HK-2 (cell line): ENCODE measurements at regions not wholly inside any gene's neighbourhood (a gene's known extent, or its start where the extent isn't known, plus 50 kb on each side); places are given as distances from the start of the nearest gene placed in this dataset.

Source experiments
- DNase-seq: peaks from one replicate; pipeline ENCODE4 v3.0.0-alpha.2; 2018; ENCODE audit not compliant: unreplicated experiment

DNA sequence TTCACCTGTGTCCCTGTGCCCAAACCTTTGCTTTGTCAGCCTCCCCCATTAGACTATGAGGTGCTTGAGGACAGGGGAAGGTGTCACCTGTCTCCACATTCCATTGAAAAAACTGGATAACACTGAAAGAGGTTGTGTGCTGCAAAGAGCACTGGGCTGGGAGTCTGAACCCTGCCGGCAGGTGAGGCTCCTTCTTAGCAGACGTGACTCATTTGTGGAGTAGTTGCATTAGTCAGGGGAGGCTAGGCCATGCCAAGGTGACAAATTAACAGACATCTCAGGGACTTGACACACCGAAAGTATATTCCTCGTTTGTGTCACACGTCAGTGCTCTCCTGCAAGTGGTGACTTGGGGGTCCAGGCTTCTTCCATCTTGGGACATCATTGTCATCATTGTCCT lies 95.9 kb upstream of the STX18 start:
- peak; percentile 37 for DNase-seq

DNA sequence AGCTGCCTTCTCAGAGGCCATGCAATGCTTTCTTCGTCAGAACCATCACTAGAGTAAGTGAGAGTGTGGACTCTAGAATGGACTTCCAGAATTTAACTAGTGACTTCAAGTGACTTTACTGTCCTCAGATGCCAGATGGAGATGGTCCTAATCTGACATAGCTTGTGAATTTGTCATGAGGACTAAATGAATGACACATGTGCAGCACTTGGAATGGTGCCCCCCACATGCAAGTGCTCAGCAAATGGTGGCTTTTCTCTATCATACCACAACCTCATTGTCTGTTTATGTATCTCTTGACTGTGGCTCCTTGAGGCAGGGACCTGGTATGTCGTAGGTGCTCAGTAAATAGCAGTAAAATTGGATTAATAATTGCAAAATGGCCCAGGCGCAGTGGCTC lies 91.6 kb upstream of the STX18 start:
- DNase-seq: no peak

DNA sequence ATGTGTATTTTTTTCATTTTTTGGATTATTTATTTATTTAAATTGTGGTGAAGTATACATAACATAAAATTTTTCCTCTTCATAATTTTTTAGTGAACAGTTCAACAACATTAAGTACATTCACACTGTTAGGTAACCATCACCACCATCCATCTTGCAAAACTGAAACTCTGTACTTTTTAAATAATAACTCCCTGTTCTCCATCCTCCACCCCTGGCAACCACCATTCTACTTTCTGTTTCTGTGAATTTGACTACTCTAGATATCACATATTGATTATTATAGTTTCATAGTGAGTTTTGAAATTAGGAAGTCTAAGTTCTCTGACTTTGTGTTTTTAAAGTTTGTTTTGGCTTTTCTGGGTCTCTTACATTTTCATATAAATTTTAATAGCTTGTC lies 89.3 kb upstream of the STX18 start:
- no peak for DNase-seq

DNA sequence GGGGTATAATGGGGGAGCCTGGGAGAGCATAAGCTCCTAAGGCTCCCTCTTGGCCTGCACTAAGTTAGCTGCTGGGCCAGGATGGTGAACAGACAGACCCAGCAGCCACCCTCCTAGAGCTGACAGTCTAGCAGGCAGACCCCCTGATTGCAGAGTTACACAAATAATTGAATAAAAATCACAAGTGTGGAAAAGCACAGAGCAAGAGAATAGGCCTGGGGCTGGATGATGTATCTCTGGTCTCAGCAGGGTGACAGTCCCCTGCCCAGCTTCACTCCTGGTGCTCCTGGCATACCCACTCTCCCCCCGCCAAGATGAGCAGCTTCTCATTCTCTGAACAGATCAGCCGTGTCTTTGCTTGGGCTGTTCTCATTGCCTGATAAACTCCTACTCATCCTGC lies 86.1 kb upstream of the STX18 start:
- no peak for DNase-seq

DNA sequence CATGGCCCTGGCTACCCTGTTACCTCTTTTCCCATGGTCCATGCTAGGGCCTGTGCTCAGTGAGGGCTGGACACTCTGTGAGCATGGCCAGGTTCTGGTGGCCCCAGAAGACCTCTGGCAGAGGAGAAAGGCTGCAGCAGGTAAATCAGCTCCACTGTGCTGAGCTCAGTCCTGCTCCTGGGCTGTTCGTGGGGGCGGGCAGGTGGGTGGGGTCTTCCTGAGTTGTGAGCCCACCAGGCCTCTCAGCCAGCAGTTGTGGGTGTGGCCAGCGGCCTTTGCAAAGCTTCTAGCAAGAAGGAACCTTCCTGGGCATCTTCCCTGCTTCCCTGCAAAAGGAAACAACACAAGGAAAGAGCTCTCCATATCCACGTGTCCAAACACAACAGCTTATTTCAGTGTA lies 85.3 kb upstream of the STX18 start:
- DNase-seq: no peak

DNA sequence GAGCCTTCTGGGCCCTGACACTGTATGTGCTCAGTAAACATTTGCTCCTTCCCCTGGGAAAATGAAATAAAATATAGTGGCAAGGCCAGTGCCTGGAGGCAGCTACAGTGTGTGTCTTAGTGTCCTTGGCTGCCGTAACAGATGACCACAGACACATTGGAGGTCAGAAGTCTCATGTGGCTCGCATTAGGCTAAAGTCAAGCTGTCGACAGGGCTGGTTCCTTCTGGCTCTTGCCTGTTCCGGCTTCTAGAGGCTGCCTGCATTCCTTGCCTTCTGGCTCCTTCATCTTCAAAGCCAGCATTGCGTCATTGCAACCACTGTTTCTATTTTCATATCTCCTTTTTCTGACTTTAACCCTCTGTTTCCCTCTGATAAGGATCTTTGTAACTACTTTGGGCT lies 83.6 kb upstream of the STX18 start:
- no peak for DNase-seq

DNA sequence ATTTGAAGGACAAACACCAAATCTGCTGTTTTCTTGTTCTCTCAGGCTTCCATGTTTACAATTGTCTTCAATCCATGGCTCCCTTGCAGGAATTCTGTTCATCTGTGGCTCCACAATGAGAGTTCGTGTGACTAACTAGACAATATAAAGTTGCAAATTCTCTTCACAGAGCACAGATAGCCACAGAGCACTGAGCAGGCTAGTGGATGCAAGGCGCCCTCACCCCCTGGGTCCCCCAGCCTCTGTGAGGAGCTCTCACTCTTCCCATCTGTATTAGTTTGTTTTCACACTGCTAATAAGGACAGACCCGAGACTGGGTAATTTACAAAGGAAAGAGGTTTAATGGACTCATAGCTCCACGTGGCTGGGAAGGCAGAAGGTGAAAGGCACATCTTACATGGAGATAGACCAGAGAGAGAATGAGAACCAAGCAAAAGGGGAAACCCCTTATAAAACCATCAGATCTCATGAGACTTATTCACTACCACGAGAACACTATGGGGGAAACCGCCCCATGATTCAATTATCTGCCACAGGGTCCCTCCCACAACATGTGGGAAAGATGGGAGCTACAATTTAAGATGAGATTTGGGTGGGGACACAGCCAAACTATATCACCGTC lies 82.5 kb upstream of the STX18 start:
- no peak for DNase-seq

DNA sequence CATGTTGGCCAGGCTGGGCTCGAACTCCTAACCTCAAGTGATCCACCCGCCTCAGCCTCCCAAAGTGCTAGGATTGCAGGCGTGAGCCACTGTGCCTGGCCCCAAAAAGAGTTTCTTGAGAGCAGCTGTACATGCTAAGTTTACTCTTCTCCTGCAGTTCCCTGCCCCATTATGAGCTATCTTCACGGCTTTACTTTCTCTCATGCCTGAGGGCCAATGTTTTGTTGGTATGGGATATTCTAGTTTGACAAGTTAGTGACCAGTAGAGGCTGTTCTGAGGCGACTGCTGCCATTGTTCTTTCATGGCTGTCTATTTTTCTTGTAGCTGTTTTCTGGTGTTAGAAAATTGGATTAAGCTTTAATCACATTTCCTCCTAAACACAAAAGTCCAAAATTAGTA lies 78.0 kb upstream of the STX18 start:
- no peak for DNase-seq

DNA sequence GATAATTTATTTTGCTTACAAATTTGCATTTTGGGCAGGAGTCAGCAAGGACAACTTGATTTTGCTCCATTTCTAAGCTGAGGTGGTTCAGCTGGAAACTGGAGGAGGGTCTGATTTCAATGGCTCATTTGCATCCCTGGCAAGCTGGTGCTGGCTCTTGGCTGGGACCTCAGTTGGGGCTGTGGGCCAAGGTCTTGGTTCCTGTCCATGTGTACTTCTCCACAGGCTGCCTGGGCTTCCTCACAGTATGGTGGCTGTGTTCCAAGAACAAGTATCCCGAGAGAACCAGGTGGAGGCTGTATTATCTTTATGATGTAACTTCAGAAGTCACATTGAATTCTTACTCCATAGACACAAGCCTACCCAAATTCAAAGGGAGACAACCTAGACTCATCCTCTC lies 77.0 kb upstream of the STX18 start:
- DNase-seq: no peak

DNA sequence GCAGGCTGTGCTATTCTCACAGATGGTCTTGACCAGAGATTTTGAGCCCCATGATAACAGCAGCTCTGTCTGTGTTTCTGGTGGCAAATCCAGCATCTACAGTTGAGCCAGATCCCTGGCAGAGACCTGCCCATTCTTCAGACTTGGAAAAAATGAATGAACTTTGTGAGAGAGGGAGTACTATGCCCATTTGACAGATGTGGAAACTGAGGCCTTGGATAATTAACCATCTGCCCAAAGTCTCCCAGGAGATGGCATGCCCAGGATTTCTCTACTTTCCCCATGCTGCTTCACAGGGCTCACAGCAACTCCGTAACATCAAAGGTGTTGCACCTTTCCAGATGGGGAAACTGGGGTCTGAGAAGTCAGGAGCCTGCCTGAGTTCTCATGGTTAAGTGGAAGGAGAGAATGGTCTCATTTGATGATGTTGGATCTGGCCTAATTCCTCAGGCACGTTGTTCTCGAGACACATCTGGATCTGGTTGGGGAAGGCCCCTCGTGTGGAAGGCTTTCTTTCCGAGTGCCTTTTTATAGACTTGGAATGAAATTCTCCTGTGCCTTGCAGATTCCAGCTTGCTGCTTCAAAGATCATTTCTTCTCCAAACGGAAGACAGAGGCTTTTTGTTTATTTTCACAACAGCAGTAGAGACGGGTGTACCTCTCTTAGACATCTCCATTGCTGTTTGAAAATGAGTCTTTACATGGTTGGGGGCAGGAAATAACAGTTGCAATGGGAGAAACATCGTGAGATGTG lies 73.3 kb upstream of the STX18 start:
- DNase-seq: no peak

DNA sequence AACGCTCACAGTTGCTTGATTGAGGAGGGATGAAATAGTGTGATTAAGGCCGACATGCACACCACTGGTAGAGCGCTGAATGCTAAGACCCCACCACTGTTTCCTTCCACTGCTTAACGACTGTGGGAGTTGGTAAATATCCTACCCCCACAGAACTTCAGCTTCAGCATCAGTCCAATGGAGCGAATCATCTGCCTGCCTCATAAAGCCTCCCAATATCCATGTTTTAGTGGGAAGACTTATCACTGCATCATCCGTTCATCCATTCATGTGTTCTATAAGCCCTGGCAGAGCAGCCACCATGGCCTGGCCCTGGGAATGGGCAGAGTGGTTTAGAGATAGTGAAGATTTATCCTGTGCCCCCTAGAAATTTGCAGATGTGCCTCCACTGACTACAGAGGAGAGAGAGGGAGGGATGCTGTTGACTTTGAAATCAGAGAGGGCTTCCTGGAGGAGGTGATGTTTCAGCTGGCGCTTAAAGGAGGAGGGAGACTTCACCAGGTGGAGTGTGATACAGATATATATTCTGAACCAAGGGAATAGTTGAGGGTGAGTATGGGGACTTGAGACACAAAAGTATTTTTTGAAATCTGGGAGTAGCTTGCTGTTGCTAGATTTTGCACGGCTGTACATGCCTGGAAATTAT lies 71.9 kb upstream of the STX18 start:
- DNase-seq: no peak

DNA sequence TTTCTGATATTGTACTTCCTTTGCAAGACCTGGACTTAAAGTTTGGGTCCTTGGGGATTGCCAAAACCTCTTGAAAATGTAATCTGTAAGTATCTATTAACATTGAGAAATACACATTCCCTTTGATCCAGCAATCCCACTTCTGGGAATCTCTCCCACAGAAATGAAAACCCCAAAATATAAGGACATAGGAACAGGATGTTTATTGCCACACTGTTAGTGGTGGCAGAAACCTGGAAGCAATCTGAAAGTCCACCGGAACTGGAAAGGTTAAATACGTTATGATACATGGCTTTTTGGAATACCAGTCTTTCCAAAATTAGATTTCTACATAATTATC lies 71.2 kb upstream of the STX18 start:
- DNase-seq: no peak

DNA sequence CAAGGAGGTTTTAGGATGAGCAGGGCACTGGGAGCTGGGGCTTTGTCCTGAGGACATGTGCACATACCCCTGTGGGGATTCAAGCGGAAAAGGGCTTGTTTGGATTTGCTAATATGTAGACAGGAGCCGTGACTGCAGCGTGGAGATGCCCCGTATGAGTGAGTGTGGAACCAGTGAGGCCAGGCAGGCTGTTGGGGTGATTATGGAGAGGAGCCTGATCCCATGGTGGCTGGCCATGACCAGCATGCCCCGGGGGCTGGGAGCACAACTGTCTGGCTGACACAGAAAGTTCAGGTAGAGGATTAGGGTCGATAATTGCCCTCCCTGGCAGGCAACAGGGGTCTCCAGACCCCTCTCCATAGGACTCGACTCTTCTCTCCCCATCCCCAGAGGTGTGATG lies 68.8 kb upstream of the STX18 start:
- DNase-seq: no peak

DNA sequence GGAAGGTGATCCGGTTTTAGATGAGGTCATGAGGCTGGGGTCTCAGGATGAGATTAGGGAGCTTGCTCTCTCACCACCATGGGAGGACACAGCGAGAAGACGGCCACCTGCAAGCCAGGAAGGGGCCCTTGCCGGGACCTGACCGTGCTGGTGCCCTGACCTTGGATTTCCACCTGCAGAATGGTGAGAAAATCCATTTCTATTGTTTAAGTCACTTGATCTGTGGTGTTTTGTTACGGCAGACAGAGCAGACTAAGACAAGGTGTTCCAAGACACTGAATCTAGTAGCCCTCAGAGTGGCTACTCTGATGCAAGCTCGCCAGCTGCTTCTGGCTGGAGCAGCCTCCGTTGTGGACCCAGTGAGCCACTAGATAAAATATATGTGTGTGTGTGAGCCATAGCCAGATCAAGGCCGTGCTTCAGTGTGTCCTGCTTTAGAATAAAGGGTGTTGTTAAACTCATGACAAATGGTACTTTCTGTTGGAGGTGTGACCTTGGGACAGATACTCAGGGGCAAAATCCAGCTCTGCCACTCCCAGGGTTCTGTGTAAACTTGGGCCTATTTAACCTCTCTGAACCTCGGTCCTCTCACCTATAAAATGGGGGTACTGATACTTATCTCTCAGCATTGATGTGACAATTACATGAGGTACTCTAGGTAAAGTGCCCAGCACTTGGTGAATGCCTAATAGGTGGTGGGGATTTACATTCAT lies 67.9 kb upstream of the STX18 start:
- no peak for DNase-seq

DNA sequence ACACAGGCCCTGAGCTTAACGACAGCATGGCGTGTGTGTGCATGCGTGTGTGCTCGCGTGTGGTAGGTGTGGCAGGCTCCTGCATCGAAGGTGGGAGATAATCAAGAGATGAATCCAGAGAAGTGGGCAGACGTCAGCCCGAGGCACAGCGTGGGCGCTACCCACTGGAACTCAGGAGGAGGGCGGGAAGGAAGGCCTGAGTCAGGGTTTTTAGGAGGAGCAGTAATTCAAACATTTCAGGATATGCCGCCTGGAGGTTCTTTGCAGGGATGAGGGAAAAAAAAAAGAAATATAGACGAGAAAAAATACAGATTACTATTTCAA lies 66.3 kb upstream of the STX18 start:
- DNase-seq: no peak

DNA sequence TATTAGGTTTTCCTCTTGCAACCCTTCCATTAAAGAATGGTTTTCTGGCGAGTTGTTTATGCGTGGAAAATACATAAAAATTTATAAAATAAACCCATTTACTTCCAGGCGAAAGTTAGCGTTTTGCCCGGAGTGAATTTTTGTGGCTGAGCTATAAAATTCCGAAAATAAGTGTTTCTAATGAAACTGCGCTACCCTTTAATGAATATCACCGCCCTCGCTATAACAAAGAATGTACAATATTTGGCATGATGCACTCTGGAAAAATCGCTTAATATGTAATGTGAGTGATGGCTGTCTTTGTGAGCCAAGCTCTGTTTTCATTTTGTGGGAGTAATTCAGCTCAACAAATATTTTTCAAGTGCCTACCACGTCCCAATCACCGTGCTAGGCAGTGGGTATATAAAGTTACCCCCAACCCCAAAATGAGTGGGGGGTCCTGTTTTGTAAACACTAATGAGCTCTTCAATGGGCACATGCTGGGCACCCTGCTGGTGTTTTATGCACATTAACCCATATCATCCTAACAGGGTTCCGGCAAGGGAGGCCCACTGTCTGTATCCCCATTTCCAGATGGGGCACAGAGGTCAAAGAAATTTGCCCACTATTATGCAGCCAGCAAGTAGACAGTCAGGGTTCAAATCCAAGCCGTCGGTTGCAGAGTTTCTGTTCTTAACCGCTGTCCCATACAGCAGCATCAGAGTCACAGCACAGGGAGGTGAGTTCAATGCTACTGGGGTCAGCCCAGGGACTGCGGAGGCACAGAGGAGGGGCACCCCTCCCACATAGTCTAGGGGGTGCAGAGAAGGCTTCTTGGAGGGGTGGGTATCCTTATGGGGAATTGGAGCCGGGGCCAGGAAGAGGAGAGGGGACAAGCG lies 65.7 kb upstream of the STX18 start:
- DNase-seq: no peak

DNA sequence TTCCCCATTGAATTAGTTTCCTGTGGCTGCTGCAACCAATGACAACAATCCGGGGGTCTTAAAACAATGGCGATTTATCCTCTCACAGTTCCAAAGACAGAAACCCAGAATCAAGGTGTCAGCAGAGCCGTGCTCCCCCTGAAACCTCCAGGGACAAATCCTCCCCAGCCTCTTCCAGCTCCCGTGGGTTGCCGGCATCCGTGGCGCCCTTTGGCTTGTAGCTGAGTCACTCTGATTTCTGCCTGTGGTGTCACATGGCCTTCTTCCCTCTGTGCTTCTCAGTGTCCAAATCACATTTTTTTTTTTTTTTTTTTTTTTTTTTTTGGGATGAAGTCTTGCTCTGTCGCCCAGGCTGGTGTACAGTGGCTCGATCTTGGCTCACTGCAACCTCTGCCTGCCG lies 64.5 kb upstream of the STX18 start:
- peak; percentile 14 for DNase-seq

DNA sequence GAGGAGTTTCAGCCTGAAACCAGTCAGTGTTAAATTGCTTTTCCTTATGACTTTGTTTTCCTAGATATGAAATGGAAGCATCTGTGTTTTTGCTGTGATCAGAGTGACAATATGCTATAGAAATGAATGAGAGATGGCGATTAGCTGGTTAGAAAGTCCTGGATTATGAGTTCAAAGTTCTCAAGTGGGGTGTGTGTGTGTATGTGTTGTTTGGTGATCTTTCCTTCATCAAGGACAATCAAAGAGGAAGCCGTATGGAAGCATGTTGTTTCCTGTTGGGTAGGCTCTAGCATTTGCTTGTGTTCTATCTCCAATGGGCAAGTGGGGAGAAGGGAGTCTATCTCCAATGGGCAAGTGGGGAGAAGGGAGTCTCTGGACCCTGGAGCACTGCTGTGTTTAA lies 64.0 kb upstream of the STX18 start:
- DNase-seq: no peak

DNA sequence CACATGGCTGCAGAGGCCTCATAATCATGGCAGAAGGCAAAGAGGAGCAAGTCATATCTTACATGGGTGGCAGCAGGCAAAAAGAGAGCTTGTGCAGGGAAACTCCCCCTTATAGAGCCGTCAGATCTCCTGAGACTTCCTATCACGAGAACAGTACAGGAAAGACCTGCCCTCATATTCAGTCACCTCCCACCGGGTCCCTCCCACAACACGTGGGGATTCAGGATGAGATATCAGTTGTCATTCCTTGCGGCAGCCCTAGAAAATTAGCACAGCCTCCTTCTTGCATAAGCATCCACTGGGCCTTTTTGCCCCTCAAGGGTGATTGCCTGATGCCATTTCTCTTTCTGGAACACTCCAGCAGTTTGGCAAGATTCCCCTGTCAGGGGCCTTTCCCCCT lies 61.7 kb upstream of the STX18 start:
- no peak for DNase-seq

DNA sequence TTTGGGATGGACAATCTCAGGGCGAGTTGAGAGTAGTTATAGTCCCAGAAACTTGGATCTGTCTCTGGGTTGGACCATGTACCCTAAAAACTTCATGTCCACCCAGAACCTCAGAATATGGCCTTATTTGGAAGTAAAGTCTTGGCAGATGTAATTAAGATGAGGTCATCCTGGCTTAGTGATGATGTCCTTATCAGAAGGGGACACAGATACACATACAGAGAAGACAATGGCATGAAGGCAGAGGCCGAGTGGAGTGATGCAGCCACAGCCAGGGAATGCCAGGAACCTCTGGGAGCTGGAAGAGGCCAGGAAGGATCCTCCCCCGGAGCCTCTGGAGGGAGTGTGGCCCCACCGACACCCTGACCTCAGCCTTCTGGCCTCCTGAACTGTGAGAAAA lies 61.2 kb upstream of the STX18 start:
- no peak for DNase-seq

DNA sequence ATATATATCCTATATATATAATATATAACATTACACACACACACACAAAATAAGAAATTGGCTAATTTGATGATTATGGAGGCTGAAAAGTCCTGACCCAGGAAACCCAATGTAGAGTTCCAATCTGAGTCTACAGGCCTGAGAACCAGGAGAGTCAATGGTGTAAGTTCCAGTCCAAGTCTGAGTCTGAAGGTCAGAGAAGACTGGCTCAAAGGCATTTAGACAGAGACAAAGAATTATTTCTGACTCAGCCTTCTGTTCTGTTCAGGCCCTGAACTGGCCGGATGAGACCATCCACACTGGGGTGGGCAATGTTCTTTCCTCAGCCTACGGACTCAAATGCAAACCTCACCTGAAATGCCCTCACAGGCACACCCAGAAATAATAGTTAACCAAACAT lies 60.6 kb upstream of the STX18 start:
- no peak for DNase-seq

DNA sequence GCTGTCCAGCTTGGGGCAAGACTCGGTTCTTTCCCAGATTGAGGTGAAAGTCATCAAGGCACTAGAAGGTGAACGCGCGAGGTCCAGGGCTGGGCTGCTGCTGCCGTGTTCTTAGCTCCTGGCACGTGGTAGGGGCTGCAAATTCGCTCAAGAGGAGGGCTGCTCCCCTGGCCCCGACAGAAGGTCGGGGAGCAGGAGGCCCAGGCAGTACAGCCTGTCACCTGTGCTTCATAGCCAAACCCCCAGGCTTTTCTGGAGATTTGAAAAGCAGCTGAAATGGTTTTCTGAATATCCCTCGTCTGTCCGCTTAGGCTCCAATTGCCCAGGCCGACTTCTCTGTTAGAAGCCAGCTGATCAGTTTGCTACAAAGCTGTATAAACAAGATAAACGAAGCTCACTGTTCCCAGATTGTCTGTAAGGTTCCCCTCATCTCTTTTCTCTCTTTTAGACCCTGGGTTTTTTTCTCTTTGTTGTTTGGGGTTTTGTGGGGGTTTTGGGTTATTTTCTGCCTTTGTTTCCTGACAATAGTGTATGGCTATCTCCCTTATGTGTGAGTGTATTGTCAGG lies 60.0 kb upstream of the STX18 start:
- DNase-seq: no peak
